Activated naive CD4-positive, alpha-beta T cell treated with anti-CD3 and anti-CD28 coated beads, Interleukin-2, amount 50 U/mL, for 16 hours (primary cell): ENCODE measurements at regions not wholly inside any gene's neighbourhood (a gene's known extent, or its start where the extent isn't known, plus 50 kb on each side); places are given as distances from the start of the nearest gene placed in this dataset.

Experiments
- DNase-seq: peaks from one replicate; pipeline ENCODE4 v3.0.0-alpha.2; 2020

- no peak for DNase-seq
Measured at GRCh38 chr14:84646786-84647500, 883.0 kb upstream of the FLRT2 start.

GRCh38 chr14:84655014-84655413 lies 874.9 kb upstream of the FLRT2 start:
- DNase-seq: no peak

- no peak for DNase-seq
Measured at GRCh38 chr14:84657911-84658310, 872.0 kb upstream of the FLRT2 start.

- no peak for DNase-seq
Measured at GRCh38 chr14:84670796-84671195, 859.1 kb upstream of the FLRT2 start.

- DNase-seq: no peak
Measured at GRCh38 chr14:84671776-84672175, 858.2 kb upstream of the FLRT2 start.

- DNase-seq: no peak
Measured at GRCh38 chr14:84674636-84675035, 855.3 kb upstream of the FLRT2 start.

- no peak for DNase-seq
Measured at GRCh38 chr14:84686550-84686949, 843.4 kb upstream of the FLRT2 start.

GRCh38 chr14:84688297-84689025 lies 841.5 kb upstream of the FLRT2 start:
- DNase-seq: no peak

- DNase-seq: no peak
Measured at GRCh38 chr14:84694161-84694560, 835.8 kb upstream of the FLRT2 start.

- no peak for DNase-seq
Measured at GRCh38 chr14:84704601-84705000, 825.3 kb upstream of the FLRT2 start.

GRCh38 chr14:84707830-84708229 lies 822.1 kb upstream of the FLRT2 start:
- DNase-seq: no peak

- no peak for DNase-seq
Measured at GRCh38 chr14:84708865-84709264, 821.1 kb upstream of the FLRT2 start.

GRCh38 chr14:84726471-84726870 lies 803.5 kb upstream of the FLRT2 start:
- no peak for DNase-seq

- no peak for DNase-seq
Measured at GRCh38 chr14:84749191-84749955, 780.6 kb upstream of the FLRT2 start.

- DNase-seq: no peak
Measured at GRCh38 chr14:84750284-84750683, 779.7 kb upstream of the FLRT2 start.

GRCh38 chr14:84750763-84751554 lies 779.0 kb upstream of the FLRT2 start:
- DNase-seq: no peak

GRCh38 chr14:84751745-84752144 lies 778.2 kb upstream of the FLRT2 start:
- no peak for DNase-seq

- DNase-seq: no peak
Measured at GRCh38 chr14:84760489-84761126, 769.3 kb upstream of the FLRT2 start.

GRCh38 chr14:84767434-84767833 lies 762.5 kb upstream of the FLRT2 start:
- DNase-seq: no peak

GRCh38 chr14:84770030-84770429 lies 759.9 kb upstream of the FLRT2 start:
- DNase-seq: no peak

GRCh38 chr14:84777356-84777755 lies 752.6 kb upstream of the FLRT2 start:
- DNase-seq: no peak

- no peak for DNase-seq
Measured at GRCh38 chr14:84782902-84783301, 747.0 kb upstream of the FLRT2 start.
